ENCODE measurements at regions not wholly inside any gene's neighbourhood (a gene's known extent, or its start where the extent isn't known, plus 50 kb on each side); places are given as distances from the start of the nearest gene placed in this dataset.

DNA sequence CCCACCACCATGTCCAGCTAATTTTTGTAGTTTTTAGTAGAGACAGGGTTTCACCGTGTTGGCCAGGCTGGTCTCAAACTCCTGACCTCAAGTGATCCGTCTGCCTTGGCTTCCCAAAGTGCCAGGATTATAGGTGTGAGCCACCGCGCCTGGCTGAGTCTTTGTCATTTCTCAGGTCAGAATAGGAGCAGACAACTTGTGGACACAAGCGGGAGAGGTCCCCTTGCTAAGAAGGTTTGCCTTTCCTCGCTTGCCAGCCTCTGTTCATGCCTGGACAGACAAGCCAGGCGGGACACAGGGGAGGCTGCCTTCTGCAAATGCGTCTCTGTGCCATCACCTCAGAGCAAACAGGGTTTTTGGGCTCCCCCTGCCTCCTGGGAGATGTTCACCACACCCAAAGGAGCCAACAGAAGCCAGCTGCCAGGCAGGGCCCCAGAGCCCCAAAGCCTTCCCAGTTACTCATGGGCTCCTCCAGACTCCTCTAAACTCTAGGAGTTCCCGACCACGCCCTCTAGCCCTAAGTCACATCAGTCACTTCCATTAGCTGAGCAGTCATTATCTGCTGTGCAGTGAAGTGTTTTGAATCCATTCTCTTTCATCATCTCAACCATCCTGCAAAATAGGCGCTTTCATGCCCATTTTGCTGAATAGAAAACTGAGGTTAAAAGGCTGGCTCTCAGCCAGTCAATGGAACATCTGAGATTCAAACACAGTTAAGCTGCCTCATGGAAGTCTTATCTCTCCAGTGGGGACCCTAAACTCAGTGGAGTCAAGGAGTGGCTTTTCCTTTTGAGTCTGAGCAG lies 245.0 kb downstream of the UACA start:
- H3K23me2 ChIP-seq (ENCODE audit: insufficient read length, low read depth, low read length, poor library complexity, severe bottlenecking): no peaks in the 10 kb centered on the region
- H3K27me3 Mint-ChIP-seq (ENCODE audit: low read depth): no peaks in the 10 kb centered on the region; the same call in none of the 2 replicates
- no peaks in the 10 kb centered on the region for H3K4me1 ChIP-seq (ENCODE audit: insufficient read depth, low read length)
- no peak overlapping the region for H3K18ac ChIP-seq (ENCODE audit: insufficient read length, low read depth, low read length)
- no peak overlapping the region for H4K91ac ChIP-seq (ENCODE audit: insufficient read length, low read depth, low read length)
- H2BK120ac ChIP-seq (ENCODE audit: low read depth, low read length, poor library complexity, severe bottlenecking): no peak overlapping the region
- no peak overlapping the region for H3K14ac ChIP-seq (ENCODE audit: insufficient read depth, low read length)
- H3K36me3 Mint-ChIP-seq (ENCODE audit: insufficient read depth in 1 of 3, low read depth in 3 of 3): no peaks in the 10 kb centered on the region
- H2AK5ac ChIP-seq (ENCODE audit: insufficient read length, low read length): no peak overlapping the region
- H3K9me3 ChIP-seq (ENCODE audit: control insufficient read depth, low read depth, low read length): no peaks in the 10 kb centered on the region
- no peak overlapping the region for H2AFZ ChIP-seq (ENCODE audit: low read length)
- no peak overlapping the region for H3K4me3 Mint-ChIP-seq
- H2BK5ac ChIP-seq (ENCODE audit: insufficient read length, low read length): no peak overlapping the region
- H3K27me3 ChIP-seq (ENCODE audit: insufficient read depth, low read length): no peaks in the 10 kb centered on the region
- no peak overlapping the region for H2BK20ac ChIP-seq (ENCODE audit: low read depth, low read length, poor library complexity, severe bottlenecking)
- H3K23ac ChIP-seq (ENCODE audit: insufficient read length, low read depth, low read length): no peak overlapping the region
- H4K5ac ChIP-seq (ENCODE audit: insufficient read length, low read depth, low read length): no peak overlapping the region
- no peaks in the 10 kb centered on the region for H3K79me1 ChIP-seq (ENCODE audit: insufficient read depth, low read depth, low read length, poor library complexity, severe bottlenecking)
- H3K4me2 ChIP-seq (ENCODE audit: insufficient read depth, insufficient read length, low read length): no peak overlapping the region
- no peak overlapping the region for H3K56ac ChIP-seq (ENCODE audit: insufficient read length, low read depth, low read length)
- H3K9ac ChIP-seq (ENCODE audit: extremely low read depth, insufficient read length, low read length): no peak overlapping the region
- H2BK15ac ChIP-seq (ENCODE audit: low read depth, low read length): no peak overlapping the region
- H3K79me2 ChIP-seq (ENCODE audit: insufficient read depth, low read length): no peaks in the 10 kb centered on the region
- TF ChIP-seq, protein P1, sequence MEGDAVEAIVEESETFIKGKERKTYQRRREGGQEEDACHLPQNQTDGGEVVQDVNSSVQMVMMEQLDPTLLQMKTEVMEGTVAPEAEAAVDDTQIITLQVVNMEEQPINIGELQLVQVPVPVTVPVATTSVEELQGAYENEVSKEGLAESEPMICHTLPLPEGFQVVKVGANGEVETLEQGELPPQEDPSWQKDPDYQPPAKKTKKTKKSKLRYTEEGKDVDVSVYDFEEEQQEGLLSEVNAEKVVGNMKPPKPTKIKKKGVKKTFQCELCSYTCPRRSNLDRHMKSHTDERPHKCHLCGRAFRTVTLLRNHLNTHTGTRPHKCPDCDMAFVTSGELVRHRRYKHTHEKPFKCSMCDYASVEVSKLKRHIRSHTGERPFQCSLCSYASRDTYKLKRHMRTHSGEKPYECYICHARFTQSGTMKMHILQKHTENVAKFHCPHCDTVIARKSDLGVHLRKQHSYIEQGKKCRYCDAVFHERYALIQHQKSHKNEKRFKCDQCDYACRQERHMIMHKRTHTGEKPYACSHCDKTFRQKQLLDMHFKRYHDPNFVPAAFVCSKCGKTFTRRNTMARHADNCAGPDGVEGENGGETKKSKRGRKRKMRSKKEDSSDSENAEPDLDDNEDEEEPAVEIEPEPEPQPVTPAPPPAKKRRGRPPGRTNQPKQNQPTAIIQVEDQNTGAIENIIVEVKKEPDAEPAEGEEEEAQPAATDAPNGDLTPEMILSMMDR (conservative IDR thresholded peaks at IDR 0.05): no peak
- no peak overlapping the region for H3T11ph ChIP-seq (ENCODE audit: low read length)
- WGBS (ENCODE audit: extremely low coverage, insufficient read length, low lambda C conversion rate): no CpG with 5 or more reads among the region's 11 CpGs
- no peak overlapping the region for H3K27ac ChIP-seq (ENCODE audit: insufficient read length, low read depth, low read length)
- no peak overlapping the region for H2BK12ac ChIP-seq (ENCODE audit: insufficient read length, low read depth, low read length)
- H3K9me3 Mint-ChIP-seq: no peaks in the 10 kb centered on the region
- no peak overlapping the region for H3K4ac ChIP-seq (ENCODE audit: low read depth, low read length)
- peaks cover 22 to 27% of the 10 kb centered on the region in 2 experiments for H3K4me1 Mint-ChIP-seq
- H4K8ac ChIP-seq (replicated peaks; ENCODE audit: insufficient read length, low read depth, low read length): no peak overlapping the region
- DNase-seq: no peak
- H3K27ac Mint-ChIP-seq: no peak overlapping the region
- H4K20me1 ChIP-seq (ENCODE audit: control insufficient read depth, insufficient read depth, insufficient read length): no peaks in the 10 kb centered on the region
